ENCODE measurements at regions not wholly inside any gene's neighbourhood (a gene's known extent, or its start where the extent isn't known, plus 50 kb on each side); places are given as distances from the start of the nearest gene placed in this dataset.

GRCh38 chr11:22472306-22472705 is 134.1 kb downstream of the SLC17A6 start:
- Histone ChIP-seq H3K36me3 (replicated peaks in 1 of 2; ENCODE audit: control extremely low read depth in 1 of 2, control insufficient read depth in 1 of 2, extremely low read depth in 1 of 2, insufficient read depth in 2 of 2, low read length in 1 of 2) (no peaks in the 10 kb centered on the region), H3K9ac (ENCODE audit: low read length) (no peak overlapping the region), H3K27ac (ENCODE audit: low read length in 2 of 2) (no peak overlapping the region), H3K27me3 (replicated peaks in 1 of 4; ENCODE audit: control extremely low read depth in 1 of 4, control insufficient read depth in 3 of 4, insufficient read depth in 4 of 4, low read length in 3 of 4) (no peaks in the 10 kb centered on the region), H3K9me3 (ENCODE audit: control extremely low read depth in 1 of 3, control insufficient read depth in 2 of 3, insufficient read depth in 1 of 3, low read length in 2 of 3) (no peaks in the 10 kb centered on the region), H3K4me1 (ENCODE audit: control insufficient read depth in 2 of 2, insufficient read depth in 2 of 2, low read length in 2 of 2) (no peaks in the 10 kb centered on the region), H4K20me1 (ENCODE audit: control insufficient read depth, insufficient read depth, low read length, poor library complexity, severe bottlenecking) (no peaks in the 10 kb centered on the region), H3K79me2 (ENCODE audit: control insufficient read depth, insufficient read depth, low read length) (no peaks in the 10 kb centered on the region), H3K4me3 (ENCODE audit: control extremely low read depth in 1 of 5, extremely low read depth in 1 of 5, insufficient read depth in 1 of 5, low read depth in 2 of 5, low read length in 4 of 5) (no peak overlapping the region), H3K4me2 (replicated peaks; ENCODE audit: low read depth, low read length, poor library complexity, severe bottlenecking) (no peak overlapping the region), H2AFZ (ENCODE audit: insufficient read depth, low read depth, low read length, poor library complexity, severe bottlenecking) (no peak overlapping the region)
- H3K4me3 Mint-ChIP-seq: no peak overlapping the region
- no peak for DNase-seq
- TF ChIP-seq EZH2 (IDR thresholded peaks at IDR 0.05; ENCODE audit: borderline replicate concordance, insufficient read depth, low read depth, low read length, poor library complexity, severe bottlenecking) (no peak), CTCF (IDR thresholded peaks at IDR 0.05) (no peak)
- POLR2A ChIA-PET: no interaction called here
- CTCF ChIA-PET: no interaction called here
- intact Hi-C loops (cut with micrococcal nuclease): no loop called here
- 80% methylated on average over 6 of the region's 7 CpGs for whole genome bisulfite sequencing (ENCODE audit: insufficient coverage)
- H3K9me3 Mint-ChIP-seq (ENCODE audit: insufficient read depth): no peaks in the 10 kb centered on the region
- H3K27ac Mint-ChIP-seq: no peak overlapping the region
- H3K27me3 Mint-ChIP-seq: no peaks in the 10 kb centered on the region
- H3K4me1 Mint-ChIP-seq: no peaks in the 10 kb centered on the region
- no peak for ATAC-seq (ENCODE audit: low read depth)

GRCh38 chr11:22471385-22471784 is 133.2 kb downstream of the SLC17A6 start:
- CTCF ChIA-PET: no interaction called here
- Histone ChIP-seq H4K20me1 (ENCODE audit: control insufficient read depth, insufficient read depth, low read length, poor library complexity, severe bottlenecking) (no peaks in the 10 kb centered on the region), H3K9ac (ENCODE audit: low read length) (no peak overlapping the region), H3K4me2 (replicated peaks; ENCODE audit: low read depth, low read length, poor library complexity, severe bottlenecking) (no peak overlapping the region), H3K9me3 (ENCODE audit: control extremely low read depth in 1 of 3, control insufficient read depth in 2 of 3, insufficient read depth in 1 of 3, low read length in 2 of 3) (no peaks in the 10 kb centered on the region), H3K36me3 (replicated peaks in 1 of 2; ENCODE audit: control extremely low read depth in 1 of 2, control insufficient read depth in 1 of 2, extremely low read depth in 1 of 2, insufficient read depth in 2 of 2, low read length in 1 of 2) (no peaks in the 10 kb centered on the region), H3K4me1 (ENCODE audit: control insufficient read depth in 2 of 2, insufficient read depth in 2 of 2, low read length in 2 of 2) (no peaks in the 10 kb centered on the region), H3K27ac (ENCODE audit: low read length in 2 of 2) (no peak overlapping the region), H2AFZ (ENCODE audit: insufficient read depth, low read depth, low read length, poor library complexity, severe bottlenecking) (no peak overlapping the region), H3K27me3 (replicated peaks in 1 of 4; ENCODE audit: control extremely low read depth in 1 of 4, control insufficient read depth in 3 of 4, insufficient read depth in 4 of 4, low read length in 3 of 4) (no peaks in the 10 kb centered on the region), H3K79me2 (ENCODE audit: control insufficient read depth, insufficient read depth, low read length) (no peaks in the 10 kb centered on the region), H3K4me3 (ENCODE audit: control extremely low read depth in 1 of 5, extremely low read depth in 1 of 5, insufficient read depth in 1 of 5, low read depth in 2 of 5, low read length in 4 of 5) (no peak overlapping the region)
- POLR2A ChIA-PET: no interaction called here
- intact Hi-C loops (cut with micrococcal nuclease): no loop called here
- Mint-ChIP-seq H3K4me3 (no peak overlapping the region), H3K4me1 (no peaks in the 10 kb centered on the region), H3K9me3 (ENCODE audit: insufficient read depth) (no peaks in the 10 kb centered on the region), H3K27me3 (no peaks in the 10 kb centered on the region), H3K27ac (no peak overlapping the region)
- DNase-seq (no peak), ATAC-seq (ENCODE audit: low read depth) (no peak)
- WGBS (ENCODE audit: insufficient coverage): no CpG with 5 or more reads among the region's 2 CpGs
- TF ChIP-seq EZH2 (IDR thresholded peaks at IDR 0.05; ENCODE audit: borderline replicate concordance, insufficient read depth, low read depth, low read length, poor library complexity, severe bottlenecking): no peak
- TF ChIP-seq CTCF (IDR thresholded peaks at IDR 0.05): no peak

Data from B cell (primary cell).